Tibial nerve (tissue), 3 donors: ENCODE measurements at regions not wholly inside any gene's neighbourhood (a gene's known extent, or its start where the extent isn't known, plus 50 kb on each side); places are given as distances from the start of the nearest gene placed in this dataset.

Source experiments
- POLR2A ChIP-seq, 2 donors: fragments of 450-650 bp; IDR thresholded peaks; one replicate each; pipeline ENCODE4 v1.6.1; 2017; ENCODE audit warnings: antibody characterized with exemption in 2 of 2, mild to moderate bottlenecking in 2 of 2, moderate library complexity in 2 of 2
- TF ChIP-seq, protein P1 (sequence below), 5 experiments: fragments of 200-600 bp in 3 of 5; fragments of 450-650 bp in 2 of 5; sonication (generic) in 3 of 5; IDR thresholded peaks; one replicate each; pipeline ENCODE4 v1.5.1; 2016 to 2019; ENCODE audit warnings: antibody characterized with exemption in 5 of 5, mild to moderate bottlenecking in 3 of 5, moderate library complexity in 2 of 5

DNA sequence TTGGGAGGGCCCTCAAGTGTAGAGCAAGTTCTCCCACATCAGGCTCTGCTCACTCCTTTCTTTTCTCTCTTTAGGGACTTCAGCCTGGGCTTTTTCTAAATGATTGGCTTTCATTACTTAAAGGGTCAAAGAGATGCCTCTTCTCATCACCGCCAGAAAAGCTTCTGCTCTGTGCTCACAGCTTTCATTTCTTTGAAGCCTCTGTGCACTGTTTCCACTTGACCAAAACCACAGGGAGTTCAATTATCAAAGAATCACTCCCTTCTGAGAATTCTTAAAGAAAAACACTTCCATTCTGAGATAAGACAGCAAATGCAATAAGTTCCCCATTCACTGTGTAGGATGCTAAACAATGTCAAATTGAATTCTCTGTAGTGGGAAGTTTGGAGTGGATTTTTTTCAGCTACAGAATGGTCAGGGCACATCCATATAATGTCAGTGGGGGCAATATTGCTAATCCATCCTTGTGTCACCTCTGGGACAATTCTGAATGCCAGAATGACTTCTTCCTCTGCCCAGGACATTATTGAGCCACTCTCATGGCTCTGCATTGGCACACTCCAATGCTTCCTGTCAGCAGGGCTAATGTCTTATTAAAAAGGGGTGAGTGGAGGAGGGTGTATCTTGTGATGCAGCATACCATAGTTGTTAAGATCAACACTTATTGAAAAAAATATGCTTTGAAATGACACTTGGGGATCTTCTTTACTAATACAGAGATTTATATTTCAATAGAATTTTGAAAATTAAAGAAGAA is 217.6 kb downstream of the SNCA start:
- TF ChIP-seq, protein P1, sequence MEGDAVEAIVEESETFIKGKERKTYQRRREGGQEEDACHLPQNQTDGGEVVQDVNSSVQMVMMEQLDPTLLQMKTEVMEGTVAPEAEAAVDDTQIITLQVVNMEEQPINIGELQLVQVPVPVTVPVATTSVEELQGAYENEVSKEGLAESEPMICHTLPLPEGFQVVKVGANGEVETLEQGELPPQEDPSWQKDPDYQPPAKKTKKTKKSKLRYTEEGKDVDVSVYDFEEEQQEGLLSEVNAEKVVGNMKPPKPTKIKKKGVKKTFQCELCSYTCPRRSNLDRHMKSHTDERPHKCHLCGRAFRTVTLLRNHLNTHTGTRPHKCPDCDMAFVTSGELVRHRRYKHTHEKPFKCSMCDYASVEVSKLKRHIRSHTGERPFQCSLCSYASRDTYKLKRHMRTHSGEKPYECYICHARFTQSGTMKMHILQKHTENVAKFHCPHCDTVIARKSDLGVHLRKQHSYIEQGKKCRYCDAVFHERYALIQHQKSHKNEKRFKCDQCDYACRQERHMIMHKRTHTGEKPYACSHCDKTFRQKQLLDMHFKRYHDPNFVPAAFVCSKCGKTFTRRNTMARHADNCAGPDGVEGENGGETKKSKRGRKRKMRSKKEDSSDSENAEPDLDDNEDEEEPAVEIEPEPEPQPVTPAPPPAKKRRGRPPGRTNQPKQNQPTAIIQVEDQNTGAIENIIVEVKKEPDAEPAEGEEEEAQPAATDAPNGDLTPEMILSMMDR (IDR thresholded peaks at IDR 0.05), result no peak
- TF ChIP-seq POLR2A (IDR thresholded peaks at IDR 0.05), result no peak
